HG03139 (cell line): ENCODE measurements at regions not wholly inside any gene's neighbourhood (a gene's known extent, or its start where the extent isn't known, plus 50 kb on each side); places are given as distances from the start of the nearest gene placed in this dataset.

ENCODE experiments used
- ATAC-seq: cut with Tn5 transposase; IDR thresholded peaks from one replicate; pipeline ENCODE4 v1.9.1; 2021; ENCODE audit not compliant: unreplicated experiment

DNA sequence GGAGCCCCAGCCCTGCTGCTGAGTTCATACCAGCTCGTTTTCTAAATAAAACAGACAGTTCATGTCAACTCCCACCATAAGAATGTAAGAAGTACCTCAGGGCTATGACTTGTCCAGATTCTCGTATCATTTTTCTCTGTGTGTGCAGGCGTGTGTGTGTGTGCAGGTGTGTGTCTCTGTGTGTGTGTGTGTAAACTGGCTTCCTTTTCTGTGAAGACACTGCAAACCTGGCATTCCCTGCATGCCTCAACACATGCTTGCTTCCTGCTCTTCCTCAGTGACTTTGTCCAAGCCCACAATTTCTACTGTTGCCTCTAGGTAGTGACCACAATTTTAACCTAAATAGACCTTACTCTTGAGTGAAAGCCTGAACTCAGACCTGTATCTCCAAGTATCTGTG, 879.0 kb downstream of the SLC4A3 start:
- ATAC-seq: no peak

DNA sequence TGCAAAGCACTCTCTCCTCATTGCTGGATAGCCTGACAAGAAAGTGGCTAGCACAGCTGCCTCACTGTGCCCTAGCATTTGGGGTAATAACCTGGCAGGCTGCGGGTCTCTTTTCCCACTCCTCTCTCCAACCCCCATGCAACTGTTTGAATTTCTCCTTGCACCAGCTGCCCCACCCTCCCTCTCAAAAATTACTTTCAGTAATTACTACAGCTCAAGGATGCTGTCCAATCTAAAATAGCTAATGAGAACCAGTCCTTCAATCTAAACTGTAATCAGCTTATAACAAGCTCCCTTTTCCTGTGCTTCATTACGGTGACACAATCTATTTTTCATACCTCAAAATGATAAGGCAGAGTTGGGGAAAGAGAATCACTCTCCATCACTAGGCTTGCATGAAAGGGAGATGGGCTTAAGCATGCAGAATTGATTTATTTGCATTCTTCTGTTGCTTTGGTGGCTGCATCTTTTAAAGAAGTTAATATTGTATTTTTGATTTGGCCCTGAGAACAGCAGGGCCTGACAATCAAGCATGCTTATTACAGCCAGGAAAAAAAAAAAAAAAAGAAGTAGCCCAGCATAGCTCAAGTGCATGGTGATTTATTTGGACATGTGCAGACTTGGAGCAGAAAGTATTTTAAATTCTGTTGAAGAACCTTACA, 881.8 kb downstream of the SLC4A3 start:
- no peak for ATAC-seq

DNA sequence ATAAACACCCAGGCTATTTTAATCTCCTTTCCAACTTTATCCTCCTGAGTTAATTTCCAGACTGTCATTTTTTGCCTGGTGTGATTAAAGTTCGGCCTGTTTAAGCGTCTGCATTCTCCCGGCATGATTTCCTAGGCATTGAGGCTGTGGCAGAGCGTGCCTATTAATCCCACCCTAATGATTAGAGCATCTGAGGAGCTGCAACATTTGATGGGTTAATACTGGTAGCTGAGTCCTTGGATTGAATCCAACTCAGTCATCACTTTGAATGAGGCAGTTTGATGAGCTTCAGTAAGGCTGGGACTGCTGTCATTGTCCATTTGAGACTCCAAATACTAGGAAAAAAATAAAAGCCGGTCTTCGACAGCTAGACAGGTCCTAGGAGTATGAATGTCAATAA, 882.5 kb downstream of the SLC4A3 start:
- no peak for ATAC-seq

DNA sequence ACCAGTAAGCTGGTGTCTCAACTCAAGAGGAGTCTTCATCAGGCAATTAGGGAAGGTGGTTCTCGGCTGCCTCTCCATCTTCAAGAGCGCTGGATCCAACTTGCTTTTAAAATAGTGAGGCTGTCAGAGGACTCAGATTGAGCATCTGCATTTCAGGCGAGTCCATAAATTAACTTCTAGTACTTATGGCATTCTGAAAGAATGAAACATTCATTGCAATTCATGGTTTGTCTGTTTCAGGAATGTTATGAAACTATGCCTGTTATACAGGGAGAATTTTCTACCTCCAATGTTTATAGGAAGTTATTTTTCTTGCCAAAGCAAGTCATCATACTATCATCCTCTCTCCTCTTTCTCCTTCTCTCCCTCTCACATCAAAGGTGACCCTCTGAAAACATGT, 883.2 kb downstream of the SLC4A3 start:
- no peak for ATAC-seq

DNA sequence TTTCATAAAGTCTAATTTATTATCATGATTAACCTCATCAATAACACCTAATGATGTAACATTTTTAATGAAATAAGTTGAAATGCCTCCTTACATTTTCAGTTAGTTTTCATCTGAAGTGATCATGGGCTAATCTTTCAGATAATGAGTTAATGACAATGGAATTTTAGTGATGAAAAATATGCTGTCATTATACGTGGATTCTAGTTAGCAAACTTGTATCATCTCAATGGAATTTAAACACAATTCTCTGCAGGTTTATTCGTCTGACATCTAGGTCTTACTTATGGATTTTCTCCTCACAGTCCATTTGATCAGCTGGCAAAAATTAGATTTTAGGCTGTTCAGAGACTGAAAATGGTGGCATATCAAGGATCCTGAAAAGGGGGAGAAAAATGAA, 885.0 kb downstream of the SLC4A3 start:
- ATAC-seq: no peak

DNA sequence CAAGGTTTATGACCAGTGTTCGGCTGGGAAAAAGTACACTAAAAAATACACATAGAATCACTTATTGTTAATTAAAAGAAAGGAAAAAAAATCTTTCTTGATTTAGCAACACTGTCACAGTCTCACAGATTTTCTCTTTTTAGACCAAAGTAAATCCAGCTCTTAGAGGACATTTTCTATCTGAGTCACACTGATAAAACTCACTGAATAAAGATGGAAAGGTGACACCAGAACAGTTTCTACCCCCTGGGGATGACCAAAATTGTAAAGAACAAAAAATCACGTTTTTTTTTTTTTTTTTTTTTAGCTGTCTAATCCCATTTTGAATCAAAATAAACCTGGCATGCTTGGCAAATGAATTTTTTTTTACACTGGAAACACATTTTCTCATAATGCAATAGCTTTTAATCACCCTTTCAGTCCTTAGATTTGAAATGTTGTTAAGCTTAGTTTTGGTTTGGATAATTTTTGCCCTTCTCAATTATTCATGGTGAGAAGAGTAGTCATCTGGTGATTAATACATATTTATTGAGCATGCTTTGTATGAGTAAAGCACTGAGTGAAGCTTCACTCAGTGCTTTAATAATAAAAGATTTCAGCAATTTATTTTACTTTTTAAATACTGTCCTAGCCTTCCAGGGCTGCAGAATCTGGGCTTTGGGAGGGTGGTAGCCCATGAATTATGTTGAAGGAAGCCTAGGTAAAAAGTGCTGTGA, 886.3 kb downstream of the SLC4A3 start:
- no peak for ATAC-seq

DNA sequence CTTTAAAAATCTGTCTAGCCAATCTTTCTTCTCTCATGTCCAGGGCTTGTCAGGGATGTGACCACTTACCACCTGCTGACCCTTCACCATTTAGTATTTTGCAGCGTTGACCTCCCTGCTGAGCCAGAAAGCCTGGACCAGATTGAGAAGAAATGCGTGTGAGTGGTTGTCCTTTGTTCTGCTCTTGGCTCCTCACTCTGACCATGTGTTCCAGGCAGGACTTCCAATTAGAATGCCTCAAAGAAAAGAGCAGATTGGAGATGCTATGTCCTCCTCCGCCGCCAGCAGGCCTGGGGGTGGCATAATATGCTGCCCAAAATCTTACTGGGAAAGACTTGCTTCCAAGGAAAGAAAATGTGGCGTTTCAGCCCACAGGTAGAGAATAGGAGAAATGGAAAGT, 894.1 kb downstream of the SLC4A3 start:
- no peak for ATAC-seq

DNA sequence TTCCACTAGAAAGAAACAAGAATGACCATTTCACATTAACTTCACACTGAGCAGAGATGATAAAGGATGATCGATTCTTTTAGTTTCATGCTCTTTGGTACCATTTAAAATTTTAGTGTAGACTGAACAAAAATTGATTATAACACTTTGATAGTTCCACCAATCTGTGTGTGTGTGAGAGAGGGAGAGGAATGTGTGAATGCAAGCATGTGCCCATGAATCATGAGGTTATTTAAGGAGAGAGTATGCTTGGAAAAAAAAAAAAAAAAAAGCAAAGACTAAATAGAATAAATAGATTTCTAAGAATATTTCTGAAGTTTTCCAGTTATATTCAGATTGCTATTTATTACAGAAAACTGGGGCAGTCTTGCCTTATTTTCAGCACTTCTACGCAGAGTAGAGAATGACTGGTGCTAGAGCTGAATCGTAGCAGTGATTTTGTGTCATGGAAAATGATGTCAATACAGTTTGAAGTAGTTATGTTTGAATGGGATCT, 900.8 kb downstream of the SLC4A3 start:
- no peak for ATAC-seq

DNA sequence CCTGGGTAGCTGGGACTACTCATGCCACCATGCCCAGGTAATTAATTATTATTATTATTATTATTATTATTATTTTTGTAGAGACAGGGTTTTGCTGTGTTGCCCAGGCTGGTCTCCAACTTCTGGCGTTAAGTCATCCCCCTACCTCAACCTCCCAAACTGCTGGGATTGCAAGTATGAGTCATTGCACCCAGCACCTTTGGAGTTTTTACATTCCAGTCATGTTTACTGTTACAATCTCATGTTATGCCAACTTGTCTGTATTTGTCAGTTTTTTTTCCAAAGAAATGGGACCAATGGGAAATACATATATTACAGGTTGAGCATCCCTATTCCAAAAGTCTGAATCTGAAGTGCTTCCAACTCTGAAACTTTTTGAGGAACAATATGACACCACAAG, 903.8 kb downstream of the SLC4A3 start:
- no peak for ATAC-seq

DNA sequence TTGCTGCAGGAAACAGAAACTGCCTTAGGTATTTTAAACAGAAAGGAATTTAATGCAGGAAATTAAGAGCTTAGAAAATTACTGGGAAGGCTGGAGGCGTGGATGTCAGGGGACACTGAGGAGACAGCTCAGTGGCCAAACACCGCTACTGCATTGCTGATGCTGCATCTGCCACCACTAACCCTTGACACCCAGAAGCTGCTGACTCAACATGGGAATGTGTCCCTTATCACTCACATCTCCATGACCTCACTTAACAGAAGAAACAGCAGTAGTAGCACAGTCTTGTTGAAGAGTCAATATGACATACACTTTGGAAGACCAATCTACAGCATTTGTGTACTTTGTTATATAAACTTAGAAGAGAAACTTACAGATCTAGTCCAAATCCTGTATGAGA, 906.1 kb downstream of the SLC4A3 start:
- ATAC-seq: peak; percentile 75

DNA sequence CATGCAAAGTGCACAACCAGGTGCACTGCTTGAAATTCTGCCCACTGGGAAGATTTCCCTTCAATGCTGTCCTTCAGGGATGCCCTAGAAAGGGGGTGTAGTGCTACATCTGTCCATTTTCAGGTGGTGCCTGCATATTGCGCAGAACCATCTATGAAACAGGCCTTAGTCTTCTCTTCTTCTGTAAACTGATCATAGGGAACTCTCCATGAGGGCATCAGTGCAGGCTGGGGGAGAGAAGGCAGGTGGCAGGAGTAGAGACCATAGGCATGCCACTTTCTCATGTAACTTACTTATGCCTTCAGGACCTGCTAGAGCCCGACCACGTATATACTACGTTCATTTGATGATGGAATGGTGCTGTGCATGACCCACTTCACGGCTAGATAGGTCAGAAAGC, 912.1 kb downstream of the SLC4A3 start:
- no peak for ATAC-seq

DNA sequence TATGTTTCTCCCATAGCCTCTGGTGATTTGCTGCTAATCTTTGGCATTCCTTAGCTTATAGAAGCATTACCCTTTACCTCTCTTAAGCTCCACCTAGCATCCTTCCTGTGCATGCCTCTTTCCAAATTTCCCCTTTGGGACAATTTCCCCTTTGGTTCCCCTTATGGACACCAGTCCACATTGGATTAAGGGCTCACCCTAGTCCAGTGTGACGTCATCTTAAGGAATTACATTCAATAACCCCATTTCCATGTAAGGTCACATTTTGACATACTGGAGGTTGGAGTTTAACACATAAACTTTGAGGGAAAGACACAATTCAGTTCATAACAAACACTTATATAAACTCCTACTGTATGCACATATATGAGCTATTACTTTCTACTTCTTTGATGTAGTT, 916.6 kb downstream of the SLC4A3 start:
- ATAC-seq: no peak

DNA sequence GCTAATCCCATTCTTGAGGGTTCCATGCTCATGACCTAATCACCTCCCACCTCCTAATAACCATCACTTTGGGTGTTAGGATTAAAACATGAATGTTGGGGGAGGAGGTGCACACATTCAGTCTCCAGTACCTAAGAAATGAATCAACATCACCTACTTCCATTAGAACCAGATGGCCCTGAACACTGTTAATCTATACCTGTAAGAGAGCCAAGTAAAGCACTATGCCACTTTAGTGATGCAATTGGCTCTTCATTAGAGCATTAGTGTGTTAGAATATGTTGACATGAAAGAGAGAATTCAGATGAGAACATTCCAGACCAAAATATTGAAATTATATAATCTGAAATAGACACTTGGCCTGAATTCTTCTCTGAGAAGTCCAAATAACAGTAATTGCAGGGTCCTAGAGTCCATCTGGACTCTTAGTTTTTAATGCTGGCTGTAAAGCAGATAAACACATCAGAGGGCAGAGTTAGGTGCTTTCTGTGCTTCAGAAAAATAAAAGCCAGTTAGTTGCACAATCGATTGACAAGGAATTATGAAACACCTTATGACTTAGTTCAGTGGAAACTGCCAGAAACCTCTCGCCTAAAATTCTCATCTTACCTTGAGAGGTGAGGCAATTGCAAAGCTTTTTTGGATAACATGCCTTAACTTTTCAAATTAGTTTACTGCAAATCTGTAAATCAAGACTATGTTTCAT, 923.7 kb downstream of the SLC4A3 start:
- ATAC-seq: no peak

DNA sequence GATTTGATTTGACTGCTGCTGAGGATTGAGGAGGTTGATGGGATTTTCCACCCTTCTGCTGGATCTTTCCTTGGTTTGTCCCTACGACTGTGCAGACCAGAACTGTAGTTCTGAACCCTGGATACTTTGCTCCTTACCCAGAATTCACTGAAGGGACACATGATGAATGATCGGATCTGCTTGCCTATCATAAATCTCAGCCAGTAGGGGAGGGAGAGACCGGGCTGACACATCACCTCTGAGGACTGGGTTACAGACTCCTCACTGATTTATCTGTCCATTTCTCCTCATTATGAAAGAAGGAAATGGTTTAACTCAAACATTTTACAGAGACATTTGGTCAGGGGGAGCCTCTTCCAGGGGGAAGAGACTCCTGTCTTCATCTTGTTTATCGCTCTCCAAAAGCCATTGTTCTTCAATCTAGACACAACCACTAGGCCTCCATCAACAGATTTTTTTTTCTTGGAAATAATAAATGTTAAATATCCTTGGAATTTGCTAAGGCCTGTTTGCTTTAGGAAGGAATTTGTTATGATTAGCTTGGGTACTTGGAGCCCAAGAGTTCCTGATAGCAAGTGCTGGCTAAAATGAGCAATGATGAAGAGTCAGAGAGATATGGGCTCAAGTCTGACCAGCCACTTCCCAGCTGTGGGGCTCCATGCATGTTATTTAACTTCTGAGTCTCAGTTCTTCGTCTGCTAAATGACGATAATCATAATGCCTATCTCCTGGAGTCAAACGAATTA, 925.5 kb downstream of the SLC4A3 start:
- no peak for ATAC-seq

DNA sequence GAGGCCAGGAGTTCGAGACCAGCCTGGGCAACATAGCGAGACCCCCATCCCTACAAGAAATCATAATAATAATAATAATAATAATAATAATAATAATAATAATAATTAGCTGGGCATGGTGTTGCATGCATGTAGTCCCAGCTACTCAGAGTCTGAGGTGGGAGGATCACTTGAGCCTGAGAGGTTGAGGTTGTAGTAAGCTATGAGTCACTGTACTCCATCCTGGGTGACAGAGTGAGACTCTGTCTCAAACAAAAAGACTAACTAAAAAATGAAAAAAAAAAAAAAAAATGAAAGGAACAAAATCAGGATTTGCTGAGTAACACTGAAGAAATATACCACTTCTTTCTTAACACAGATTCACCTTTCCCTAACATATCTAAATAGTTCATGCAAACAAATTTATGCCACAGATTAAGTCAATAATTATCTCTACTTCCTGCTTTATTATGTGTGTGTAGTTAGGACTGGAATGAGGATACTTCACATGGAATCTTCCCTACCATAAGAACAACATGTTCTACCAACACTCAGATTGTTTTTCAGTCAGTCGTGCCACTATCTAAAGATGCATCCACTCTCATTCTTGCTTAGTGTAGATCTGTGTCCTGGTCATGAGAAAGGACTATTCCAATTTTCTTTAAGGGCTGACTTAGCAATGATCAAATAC, 928.7 kb downstream of the SLC4A3 start:
- ATAC-seq: no peak

DNA sequence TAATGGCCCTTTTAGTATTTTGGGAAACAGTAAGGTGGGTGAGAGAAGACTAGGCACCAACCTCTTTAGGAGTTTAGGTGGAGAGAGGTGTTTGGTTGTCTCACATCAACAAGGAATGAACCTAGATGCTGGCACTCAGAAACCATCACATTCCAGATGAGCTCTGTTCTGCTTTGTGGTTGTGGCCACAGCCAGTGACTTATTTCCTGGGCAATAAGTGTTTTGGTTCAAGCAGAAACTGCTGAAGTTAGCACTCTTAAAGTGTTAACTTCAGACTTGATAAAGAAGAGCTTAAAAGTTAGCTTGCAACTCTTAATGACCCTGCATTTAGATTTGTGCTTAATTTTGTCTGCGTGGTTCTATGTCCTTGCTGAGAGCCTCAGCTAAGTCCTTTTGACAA, 929.2 kb downstream of the SLC4A3 start:
- ATAC-seq: no peak

DNA sequence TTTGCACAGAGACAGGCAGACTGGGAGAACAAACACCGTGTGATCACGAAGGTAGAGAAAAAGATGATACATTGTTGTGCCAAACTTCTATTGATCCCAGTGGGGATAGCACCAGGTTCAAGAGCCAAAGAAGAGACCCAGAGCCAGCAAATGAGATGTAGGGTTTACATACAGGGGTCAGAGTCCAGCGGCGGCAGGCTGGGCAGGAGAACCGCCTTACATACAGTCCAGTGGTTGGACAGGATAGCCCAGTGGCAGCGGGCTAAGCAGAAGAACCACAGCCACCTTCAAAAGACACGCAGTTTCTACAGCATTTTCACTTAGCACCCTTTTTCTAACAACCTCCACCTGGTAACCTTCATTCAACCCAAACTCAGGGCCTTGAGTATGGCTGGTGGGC, 932.8 kb downstream of the SLC4A3 start:
- ATAC-seq: no peak

DNA sequence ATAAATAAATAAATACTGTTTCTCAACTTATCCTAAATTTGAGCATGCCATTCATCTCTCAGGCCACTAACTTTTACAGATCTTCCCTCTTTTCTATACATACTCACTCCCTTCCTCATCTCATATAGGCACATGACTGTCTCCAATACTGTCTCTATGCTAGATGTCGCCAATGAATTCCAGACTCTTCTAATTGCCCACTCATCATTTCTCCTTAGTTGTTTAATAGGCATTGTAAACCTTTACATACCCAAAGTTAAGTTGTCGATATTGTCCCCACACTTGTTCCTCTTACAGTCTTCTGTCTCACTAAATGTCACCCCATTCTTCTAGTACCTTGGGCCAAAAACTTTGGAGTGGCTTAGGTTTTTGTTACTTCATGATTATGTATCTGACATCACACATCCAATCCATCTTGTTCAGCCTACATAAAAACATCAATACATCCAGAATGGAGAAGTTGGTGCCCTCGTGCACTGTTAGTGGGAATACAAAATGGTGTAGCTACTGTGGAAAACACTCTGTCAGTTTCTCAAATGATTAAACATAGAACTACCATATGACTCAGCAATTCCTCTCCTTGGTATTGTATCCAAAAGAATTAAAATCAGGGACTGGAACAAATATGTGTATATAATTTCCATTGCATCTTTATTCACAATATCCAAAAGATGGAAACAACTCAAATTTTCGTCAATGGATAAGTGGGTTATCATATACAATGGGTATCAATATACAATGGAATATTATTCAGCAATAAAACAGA, 935.1 kb downstream of the SLC4A3 start:
- ATAC-seq: no peak

DNA sequence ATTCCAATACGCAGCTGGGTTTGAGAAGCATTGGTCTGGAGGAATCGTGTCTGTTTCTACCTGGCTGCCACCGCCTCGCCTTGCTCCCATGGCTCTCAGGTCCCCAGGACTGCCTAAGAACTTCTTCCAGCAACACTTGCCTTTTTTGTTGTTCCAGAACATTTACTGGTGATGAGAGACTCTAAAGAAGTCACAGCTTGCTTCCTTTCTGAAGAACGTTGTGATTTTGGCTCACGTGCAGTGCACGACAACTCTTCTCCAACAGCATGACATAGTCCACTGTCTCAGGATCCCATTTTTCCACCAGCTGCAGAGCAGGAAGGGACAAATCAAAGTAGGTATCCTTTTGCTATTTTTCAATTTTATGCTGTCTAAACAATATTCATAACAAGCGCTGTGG, 940.9 kb downstream of the SLC4A3 start:
- no peak for ATAC-seq
